CD14-positive monocyte (primary cell): ENCODE measurements at regions not wholly inside any gene's neighbourhood (a gene's known extent, or its start where the extent isn't known, plus 50 kb on each side); places are given as distances from the start of the nearest gene placed in this dataset.

ENCODE experiments used
- DNase-seq, 3 donors: peaks; one replicate each; pipeline ENCODE4 v3.0.0-alpha.2; 2011 to 2022
- H2AFZ ChIP-seq: 2 replicates; pipeline ENCODE4 v1.6.0; 2012; ENCODE audit warnings: mild to moderate bottlenecking, low read depth, low read length, inconsistent platforms; ENCODE audit not compliant: insufficient read depth, poor library complexity, severe bottlenecking
- H3K27ac ChIP-seq, 2 donors: 1 replicate in 1 of 2; 2 replicates in 1 of 2; pipeline ENCODE4 v1.5.1; 2012 to 2013; ENCODE audit warnings: low read length in 2 of 2, control low read depth in 1 of 2, inconsistent platforms in 1 of 2, low read depth in 1 of 2, mild to moderate bottlenecking in 1 of 2
- H3K27me3 ChIP-seq, 2 donors: one replicate each; pipeline versions ENCODE4 v1.6.0 to v1.6.1; 2011 to 2013; ENCODE audit warnings: low read length in 2 of 2; ENCODE audit not compliant: control insufficient read depth in 2 of 2, insufficient read depth in 2 of 2
- H3K36me3 ChIP-seq, 2 donors: replicated peaks in 1 of 2; 1 replicate in 1 of 2; 2 replicates in 1 of 2; pipeline versions ENCODE4 v1.5.1 to v1.6.1; 2012 to 2013; ENCODE audit warnings: low read length in 2 of 2, control low read depth in 1 of 2, inconsistent platforms in 1 of 2, mild to moderate bottlenecking in 1 of 2; ENCODE audit not compliant: insufficient read depth in 2 of 2, control insufficient read depth in 1 of 2
- H3K4me1 ChIP-seq, 2 donors: 1 replicate in 1 of 2; 2 replicates in 1 of 2; pipeline versions ENCODE4 v1.5.1 to v1.6.1; 2012 to 2013; ENCODE audit warnings: low read length in 2 of 2, control low read depth in 1 of 2, inconsistent platforms in 1 of 2, mild to moderate bottlenecking in 1 of 2, moderate library complexity in 1 of 2; ENCODE audit not compliant: insufficient read depth in 2 of 2, control insufficient read depth in 1 of 2
- H3K4me2 ChIP-seq: replicated peaks from 2 replicates; pipeline ENCODE3; 2012; ENCODE audit warnings: low read length, moderate library complexity, mild to moderate bottlenecking; ENCODE audit not compliant: poor library complexity, severe bottlenecking; ENCODE audit errors: extremely low read depth
- H3K4me3 ChIP-seq, 3 experiments: fragments of 200-600 bp in 1 of 3; sonication (generic) in 1 of 3; replicated peaks in 1 of 3; 1 replicate in 2 of 3; 2 replicates in 1 of 3; pipeline ENCODE4 v1.5.1; 2011 to 2013; ENCODE audit warnings: low read length in 3 of 3, mild to moderate bottlenecking in 3 of 3, control low read depth in 2 of 3, low read depth in 2 of 3, inconsistent platforms in 1 of 3, moderate library complexity in 1 of 3
- H3K79me2 ChIP-seq: 2 replicates; pipeline ENCODE4 v1.6.0; 2012; ENCODE audit warnings: mild to moderate bottlenecking, control low read depth, inconsistent platforms, low read length, moderate library complexity; ENCODE audit not compliant: insufficient read depth
- H3K9ac ChIP-seq: 2 replicates; pipeline ENCODE4 v1.6.0; 2017; ENCODE audit warnings: low read length, mild to moderate bottlenecking; ENCODE audit not compliant: insufficient read depth, poor library complexity, severe bottlenecking
- H3K9me3 ChIP-seq, 2 donors: replicated peaks in 1 of 2; 1 replicate in 1 of 2; 2 replicates in 1 of 2; pipeline versions ENCODE4 v1.5.1 to v1.6.1; 2012 to 2013; ENCODE audit warnings: low read length in 2 of 2, control low read depth in 1 of 2; ENCODE audit not compliant: control insufficient read depth in 1 of 2, insufficient read depth in 1 of 2
- H4K20me1 ChIP-seq: 2 replicates; pipeline ENCODE4 v1.6.0; 2012; ENCODE audit warnings: mild to moderate bottlenecking, low read length, control low read depth, moderate library complexity; ENCODE audit not compliant: insufficient read depth
- H3K27ac Mint-ChIP-seq, 7 donors: one replicate each; pipeline ENCODE4 v1.8.0; 2020; ENCODE audit warnings: mild to moderate bottlenecking in 7 of 7, mixed read lengths in 7 of 7, moderate library complexity in 6 of 7, inconsistent platforms in 2 of 7
- H3K27me3 Mint-ChIP-seq, 3 donors: one replicate each; pipeline ENCODE4 v1.8.0; 2021 to 2022; ENCODE audit warnings: low read depth in 3 of 3, mild to moderate bottlenecking in 3 of 3, mixed read lengths in 3 of 3, moderate library complexity in 3 of 3, inconsistent platforms in 1 of 3
- H3K36me3 Mint-ChIP-seq, 2 donors: one replicate each; pipeline ENCODE4 v1.8.0; 2020; ENCODE audit warnings: mixed read lengths in 2 of 2, inconsistent platforms in 1 of 2, mild to moderate bottlenecking in 1 of 2
- H3K4me1 Mint-ChIP-seq: one replicate; pipeline ENCODE4 v1.8.0; 2020; ENCODE audit warnings: mild to moderate bottlenecking, mixed read lengths
- H3K4me3 Mint-ChIP-seq, 2 donors: one replicate each; pipeline ENCODE4 v1.8.0; 2020; ENCODE audit warnings: mild to moderate bottlenecking in 2 of 2, mixed read lengths in 2 of 2, moderate library complexity in 1 of 2
- H3K9me3 Mint-ChIP-seq, 7 donors: one replicate each; pipeline ENCODE4 v1.8.0; 2020 to 2022; ENCODE audit warnings: mixed read lengths in 7 of 7, mild to moderate bottlenecking in 6 of 7, moderate library complexity in 6 of 7, inconsistent platforms in 2 of 7
- WGBS: methylation state at CpG from one replicate; pipeline ENCODE4 v1.1.5; 2013; ENCODE audit warnings: missing lambda C conversion rate; ENCODE audit not compliant: insufficient coverage; 5-methylcytosine and 5-hydroxymethylcytosine counted together
- intact Hi-C, 2 donors: fragments of 100-400 bp; cut with micrococcal nuclease; formaldehyde crosslinking; loops; one replicate each; pipeline versions ENCODE4 v1.15.0 to v1.15.1; 2023
- TF ChIP-seq, protein P1 (sequence below): fragments of 200-600 bp; IDR thresholded peaks from one replicate; pipeline ENCODE4 v1.8.0; 2022; ENCODE audit warnings: antibody characterized with exemption, mild to moderate bottlenecking

DNA sequence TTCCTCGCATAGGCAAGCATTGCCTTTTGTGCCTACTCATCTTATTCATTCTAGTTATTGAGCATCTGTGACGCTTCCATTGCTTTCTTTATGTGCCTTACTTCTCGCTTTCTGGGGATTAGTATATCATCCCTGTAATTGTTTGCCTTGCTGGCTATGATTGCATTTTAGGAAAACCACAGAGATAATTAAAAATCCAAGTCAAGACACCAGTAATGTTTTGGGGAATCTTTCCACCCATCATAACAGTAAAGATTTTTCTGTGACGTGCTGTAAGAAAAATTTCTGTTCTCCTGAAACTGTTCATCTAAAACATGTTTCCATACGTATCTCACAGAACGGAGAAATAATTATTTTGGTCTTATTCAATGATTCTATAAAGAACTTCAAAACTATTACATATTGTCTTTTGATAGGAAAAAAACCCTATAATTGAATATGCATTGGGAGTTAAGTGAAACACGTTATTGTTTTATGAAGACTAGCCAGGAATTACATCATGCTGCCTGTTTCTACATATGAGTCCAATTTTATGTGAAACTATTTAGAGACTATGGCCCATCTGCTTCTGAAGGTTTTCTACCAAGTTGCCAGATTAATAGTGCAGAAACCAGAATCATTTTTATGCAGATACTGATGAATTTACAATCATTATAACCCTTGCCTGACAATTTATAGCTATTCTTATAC, 133.7 kb upstream of the FIBIN start:
- H3K27ac Mint-ChIP-seq: no peak overlapping the region
- no peaks in the 10 kb centered on the region for H3K4me1 Mint-ChIP-seq
- Histone ChIP-seq H4K20me1 (no peaks in the 10 kb centered on the region), H3K27ac (no peak overlapping the region), H3K79me2 (no peaks in the 10 kb centered on the region), H3K4me2 (no peak overlapping the region), H3K9me3 (peaks cover 4% of the 10 kb centered on the region in 2 donors), H3K9ac (no peak overlapping the region), H3K4me3 (no peak overlapping the region), H3K27me3 (no peaks in the 10 kb centered on the region), H2AFZ (no peak overlapping the region), H3K4me1 (no peaks in the 10 kb centered on the region), H3K36me3 (no peaks in the 10 kb centered on the region)
- TF ChIP-seq, protein P1, sequence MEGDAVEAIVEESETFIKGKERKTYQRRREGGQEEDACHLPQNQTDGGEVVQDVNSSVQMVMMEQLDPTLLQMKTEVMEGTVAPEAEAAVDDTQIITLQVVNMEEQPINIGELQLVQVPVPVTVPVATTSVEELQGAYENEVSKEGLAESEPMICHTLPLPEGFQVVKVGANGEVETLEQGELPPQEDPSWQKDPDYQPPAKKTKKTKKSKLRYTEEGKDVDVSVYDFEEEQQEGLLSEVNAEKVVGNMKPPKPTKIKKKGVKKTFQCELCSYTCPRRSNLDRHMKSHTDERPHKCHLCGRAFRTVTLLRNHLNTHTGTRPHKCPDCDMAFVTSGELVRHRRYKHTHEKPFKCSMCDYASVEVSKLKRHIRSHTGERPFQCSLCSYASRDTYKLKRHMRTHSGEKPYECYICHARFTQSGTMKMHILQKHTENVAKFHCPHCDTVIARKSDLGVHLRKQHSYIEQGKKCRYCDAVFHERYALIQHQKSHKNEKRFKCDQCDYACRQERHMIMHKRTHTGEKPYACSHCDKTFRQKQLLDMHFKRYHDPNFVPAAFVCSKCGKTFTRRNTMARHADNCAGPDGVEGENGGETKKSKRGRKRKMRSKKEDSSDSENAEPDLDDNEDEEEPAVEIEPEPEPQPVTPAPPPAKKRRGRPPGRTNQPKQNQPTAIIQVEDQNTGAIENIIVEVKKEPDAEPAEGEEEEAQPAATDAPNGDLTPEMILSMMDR: no peak
- no peaks in the 10 kb centered on the region for H3K27me3 Mint-ChIP-seq
- intact Hi-C loops: no loop called here
- DNase-seq: no peak
- no peaks in the 10 kb centered on the region for H3K36me3 Mint-ChIP-seq
- no CpG with 5 or more reads among the region's 7 CpGs for WGBS
- H3K4me3 Mint-ChIP-seq: no peak overlapping the region
- H3K9me3 Mint-ChIP-seq: peaks cover 0 to 5% (median 0%) of the 10 kb centered on the region in 7 donors

DNA sequence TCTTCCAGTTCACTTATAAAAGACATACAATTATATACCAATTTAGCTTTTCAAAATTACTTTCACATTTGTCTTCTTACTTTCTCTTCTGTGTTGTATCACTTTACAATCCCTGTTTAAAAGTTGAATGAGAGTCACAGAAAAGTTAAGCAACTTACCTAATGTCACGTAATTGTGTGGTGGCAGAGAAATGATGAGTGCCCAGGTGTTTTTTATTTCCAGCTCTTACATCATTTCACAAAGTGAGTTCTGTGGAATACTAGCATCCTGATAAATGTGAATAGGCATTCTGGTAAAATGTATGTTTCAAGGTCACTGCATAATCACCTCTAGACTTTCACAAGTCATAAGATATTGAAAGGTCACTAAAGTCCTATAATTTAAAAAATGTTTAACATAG, 133.0 kb upstream of the FIBIN start:
- Histone ChIP-seq H3K4me2 (no peak overlapping the region), H2AFZ (no peak overlapping the region), H3K27me3 (no peaks in the 10 kb centered on the region), H3K9me3 (peaks cover 4% of the 10 kb centered on the region in 2 donors), H4K20me1 (no peaks in the 10 kb centered on the region), H3K79me2 (no peaks in the 10 kb centered on the region), H3K4me3 (no peak overlapping the region), H3K4me1 (no peaks in the 10 kb centered on the region), H3K36me3 (no peaks in the 10 kb centered on the region), H3K9ac (no peak overlapping the region), H3K27ac (no peak overlapping the region)
- no peak for DNase-seq
- Mint-ChIP-seq H3K27me3 (no peaks in the 10 kb centered on the region), H3K4me3 (no peak overlapping the region), H3K36me3 (no peaks in the 10 kb centered on the region), H3K27ac (no peak overlapping the region), H3K4me1 (no peaks in the 10 kb centered on the region), H3K9me3 (peaks cover 0 to 5% (median 2%) of the 10 kb centered on the region in 7 donors)
- TF ChIP-seq, protein P1: no peak
- intact Hi-C loops: no loop called here
- WGBS: no CpG with 5 or more reads among the region's 1 CpG
